Vagina (tissue), 2 donors: ENCODE measurements at regions not wholly inside any gene's neighbourhood (a gene's known extent, or its start where the extent isn't known, plus 50 kb on each side); places are given as distances from the start of the nearest gene placed in this dataset.

Source experiments
- DNase-seq, 2 donors: peaks; one replicate each; pipeline ENCODE4 v3.0.0-alpha.2; 2017; ENCODE audit errors: extremely low spot score in 2 of 2
- H3K27ac ChIP-seq: fragments of 200-600 bp; sonication (generic); one replicate; pipeline ENCODE4 v1.5.1; 2019
- H3K27me3 ChIP-seq: fragments of 200-600 bp; sonication (generic); one replicate; pipeline ENCODE4 v1.5.1; 2019
- H3K36me3 ChIP-seq, 2 donors: fragments of 200-600 bp; sonication (generic); one replicate each; pipeline ENCODE4 v1.5.1; 2017 to 2019
- H3K4me1 ChIP-seq: fragments of 200-600 bp; sonication (generic); one replicate; pipeline ENCODE4 v1.5.1; 2019
- H3K4me3 ChIP-seq, 2 donors: fragments of 200-600 bp; sonication (generic); 1 replicate in 1 of 2; 2 replicates in 1 of 2; pipeline ENCODE4 v1.5.1; 2016 to 2019
- H3K9me3 ChIP-seq: fragments of 200-600 bp; sonication (generic); one replicate; pipeline ENCODE4 v1.5.1; 2019
- CTCF ChIP-seq, 3 experiments: fragments of 450-650 bp in 2 of 3; fragments of 200-600 bp in 1 of 3; sonication (generic) in 1 of 3; IDR thresholded peaks; one replicate each; pipeline ENCODE4 v1.5.1; 2017 to 2019; ENCODE audit warnings: antibody characterized with exemption in 3 of 3, mild to moderate bottlenecking in 2 of 3, moderate library complexity in 2 of 3
- POLR2A ChIP-seq, 2 donors: fragments of 450-650 bp; IDR thresholded peaks; one replicate each; pipeline ENCODE4 v1.6.1; 2017; ENCODE audit warnings: antibody characterized with exemption in 2 of 2, mild to moderate bottlenecking in 2 of 2, moderate library complexity in 2 of 2
- POLR2AphosphoS5 ChIP-seq, 2 donors: sonication (generic); formaldehyde crosslinking; IDR thresholded peaks; one replicate each; pipeline ENCODE4 v1.9.0; 2017; ENCODE audit warnings: antibody characterized with exemption in 2 of 2, mild to moderate bottlenecking in 2 of 2, low read depth in 1 of 2; ENCODE audit not compliant: insufficient read depth in 1 of 2
- intact Hi-C: fragments of 100-400 bp; cut with DNase I; formaldehyde crosslinking; loops from one replicate; pipeline ENCODE4 v1.15.1; 2023

DNA sequence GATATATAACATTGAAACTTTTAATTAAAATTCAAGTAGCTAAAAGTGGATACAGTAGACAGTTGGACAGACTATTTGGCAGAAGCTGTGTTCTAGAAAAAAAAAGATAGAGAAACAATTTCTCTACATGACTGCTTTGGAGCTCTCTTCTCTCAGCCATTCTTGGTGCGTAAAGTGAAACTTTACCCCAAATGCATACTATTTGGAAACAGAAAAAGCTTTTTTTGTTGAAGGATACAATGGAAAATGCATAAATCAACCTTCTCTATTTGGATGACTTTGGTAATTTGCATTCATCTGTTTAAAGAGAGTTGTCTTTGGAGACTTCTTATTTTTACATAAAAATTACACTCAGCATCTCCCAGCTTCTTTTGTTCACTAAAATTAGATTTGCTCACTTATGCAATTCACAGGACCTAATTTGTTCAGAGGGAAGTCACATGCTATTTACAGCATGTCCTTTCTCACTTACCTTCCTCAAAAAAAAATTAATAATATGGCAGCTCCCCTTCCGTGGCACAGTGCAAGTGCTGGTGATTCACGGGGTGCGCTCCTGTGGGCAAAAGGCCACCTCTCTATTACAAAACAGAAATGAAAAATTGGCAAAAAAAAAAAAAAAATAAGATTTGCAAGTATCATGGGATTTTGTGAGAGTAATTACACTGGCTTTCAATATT is 498.9 kb downstream of the RERGL start:
- intact Hi-C loops: no loop called here

DNA sequence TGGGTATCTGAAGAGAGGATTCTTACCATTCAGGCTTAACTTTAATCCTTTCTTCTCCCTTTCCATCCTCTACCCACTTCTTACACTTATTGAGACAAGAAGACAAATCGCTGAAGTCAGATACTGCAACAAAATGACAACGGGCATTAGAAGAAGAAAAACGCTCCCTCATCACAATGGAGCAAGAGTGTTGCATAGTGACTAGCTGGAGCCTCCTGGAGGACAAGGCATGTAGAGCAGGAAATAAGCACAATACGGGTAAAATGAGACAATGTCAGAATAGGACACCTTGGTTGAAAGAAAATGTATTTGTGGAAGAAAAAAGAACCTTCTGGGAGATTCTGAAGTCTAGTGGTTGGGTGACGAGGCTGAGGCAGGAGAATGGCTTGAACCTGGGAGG is 501.0 kb downstream of the RERGL start:
- Histone ChIP-seq H3K4me1 (no peaks in the 10 kb centered on the region), H3K4me3 (no peak overlapping the region), H3K9me3 (no peaks in the 10 kb centered on the region), H3K27me3 (no peaks in the 10 kb centered on the region), H3K36me3 (no peaks in the 10 kb centered on the region), H3K27ac (no peak overlapping the region)
- intact Hi-C loops: no loop called here
- TF ChIP-seq POLR2AphosphoS5 (IDR thresholded peaks at IDR 0.05; ENCODE audit: insufficient read depth in 1 of 2, low read depth in 1 of 2) (no peak), CTCF (IDR thresholded peaks at IDR 0.05) (no peak), POLR2A (IDR thresholded peaks at IDR 0.05) (no peak)
- no peak for DNase-seq

More for the DNA sequence above, 498.9 kb downstream of the RERGL start:
- no peaks in the 10 kb centered on the region for H3K36me3 ChIP-seq
- TF ChIP-seq CTCF (IDR thresholded peaks at IDR 0.05) (no peak), POLR2A (IDR thresholded peaks at IDR 0.05) (no peak), POLR2AphosphoS5 (IDR thresholded peaks at IDR 0.05; ENCODE audit: insufficient read depth in 1 of 2, low read depth in 1 of 2) (no peak)
- H3K4me1 ChIP-seq: no peaks in the 10 kb centered on the region
- H3K27me3 ChIP-seq: no peaks in the 10 kb centered on the region
- no peaks in the 10 kb centered on the region for H3K9me3 ChIP-seq
- no peak overlapping the region for H3K4me3 ChIP-seq
- DNase-seq: no peak
- no peak overlapping the region for H3K27ac ChIP-seq

DNA sequence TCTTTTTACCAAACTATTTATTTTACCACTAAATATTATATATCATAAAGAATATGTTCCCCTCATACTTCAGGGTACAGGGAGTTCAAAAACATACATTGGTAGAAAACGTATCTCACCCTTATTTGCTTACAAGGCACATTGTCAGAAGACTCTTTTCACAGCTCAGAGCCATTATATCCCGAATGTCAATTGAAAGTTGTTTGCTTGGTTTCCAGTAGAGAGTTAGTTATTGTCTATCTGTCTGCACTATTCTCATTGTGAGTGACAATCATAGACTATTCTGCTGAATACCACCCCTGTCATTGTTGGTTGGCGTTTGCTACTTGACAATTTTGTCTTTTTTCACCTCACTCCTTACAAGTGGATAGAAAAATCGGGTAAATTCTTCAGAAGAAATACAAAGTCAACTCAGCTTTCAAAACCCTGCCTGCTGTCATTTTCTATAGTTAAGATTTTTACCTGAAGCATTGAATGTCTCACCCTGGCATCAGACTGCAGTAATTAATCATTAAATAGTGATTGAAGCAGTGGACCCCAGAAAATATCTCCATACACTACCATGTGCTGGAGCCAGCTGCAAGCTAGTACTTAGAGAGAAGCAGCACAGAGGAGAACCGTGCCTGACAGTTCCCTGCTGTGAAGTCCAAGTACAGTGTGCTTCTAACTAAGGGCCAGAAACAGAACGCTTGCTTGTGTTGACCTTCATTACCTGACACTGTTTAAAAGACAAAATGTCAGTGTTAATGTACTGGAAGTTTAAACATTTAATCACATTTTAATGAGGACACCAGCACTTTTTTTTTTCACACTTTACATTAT is 510.6 kb downstream of the RERGL start:
- TF ChIP-seq POLR2AphosphoS5 (IDR thresholded peaks at IDR 0.05; ENCODE audit: insufficient read depth in 1 of 2, low read depth in 1 of 2) (no peak), POLR2A (IDR thresholded peaks at IDR 0.05) (no peak), CTCF (IDR thresholded peaks at IDR 0.05) (no peak)
- no peak overlapping the region for H3K27ac ChIP-seq
- H3K4me1 ChIP-seq: no peaks in the 10 kb centered on the region
- H3K27me3 ChIP-seq: no peaks in the 10 kb centered on the region
- intact Hi-C loops: no loop called here
- H3K4me3 ChIP-seq: no peak overlapping the region
- no peaks in the 10 kb centered on the region for H3K9me3 ChIP-seq
- no peak for DNase-seq
- no peaks in the 10 kb centered on the region for H3K36me3 ChIP-seq

DNA sequence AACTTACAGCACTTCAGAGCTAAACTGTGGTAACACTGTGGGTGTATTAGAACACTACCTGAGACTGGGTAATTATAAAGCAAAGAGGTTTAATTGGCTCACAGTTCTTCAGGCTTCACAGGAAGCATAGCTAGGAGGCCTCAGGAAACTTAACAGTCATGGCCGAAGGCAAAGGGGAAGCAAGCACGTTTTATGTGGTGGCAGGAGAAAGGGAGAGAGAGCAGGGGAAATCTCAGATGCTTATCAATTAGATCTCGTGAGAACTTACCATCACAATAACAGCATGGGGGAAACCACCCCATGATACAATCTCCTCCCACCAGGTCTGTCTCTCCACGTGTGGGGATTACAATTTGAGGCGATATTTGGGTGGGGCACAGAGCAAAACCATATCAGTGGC is 512.6 kb downstream of the RERGL start:
- DNase-seq: no peak
- Histone ChIP-seq H3K4me3 (no peak overlapping the region), H3K36me3 (no peaks in the 10 kb centered on the region), H3K27ac (no peak overlapping the region), H3K9me3 (no peaks in the 10 kb centered on the region), H3K27me3 (no peaks in the 10 kb centered on the region), H3K4me1 (no peaks in the 10 kb centered on the region)
- TF ChIP-seq POLR2A (IDR thresholded peaks at IDR 0.05): no peak
- TF ChIP-seq POLR2AphosphoS5 (IDR thresholded peaks at IDR 0.05; ENCODE audit: insufficient read depth in 1 of 2, low read depth in 1 of 2): no peak
- no peak for TF ChIP-seq CTCF (IDR thresholded peaks at IDR 0.05)
- intact Hi-C loops: no loop called here

DNA sequence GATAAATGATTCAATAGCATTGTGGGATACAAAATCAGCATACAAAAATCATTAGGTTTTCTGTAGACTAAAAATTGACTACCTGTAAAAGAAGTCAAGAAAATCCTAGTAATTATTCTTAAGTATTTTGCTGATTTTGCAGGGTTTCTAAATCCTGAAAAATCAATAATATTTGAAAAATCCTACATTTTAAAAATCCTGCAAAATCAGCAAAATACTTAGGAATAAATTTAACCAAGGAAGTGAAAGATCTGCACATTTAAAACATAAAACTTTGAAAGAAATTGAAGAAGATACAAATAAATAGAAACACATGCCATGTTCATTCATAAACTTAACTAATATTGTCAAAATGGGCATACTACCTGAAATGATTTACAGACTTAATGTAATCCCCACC is 517.7 kb downstream of the RERGL start:
- DNase-seq: no peak
- Histone ChIP-seq H3K4me3 (no peak overlapping the region), H3K9me3 (no peaks in the 10 kb centered on the region), H3K36me3 (no peaks in the 10 kb centered on the region), H3K27me3 (no peaks in the 10 kb centered on the region), H3K4me1 (no peaks in the 10 kb centered on the region), H3K27ac (no peak overlapping the region)
- intact Hi-C loops: no loop called here
- TF ChIP-seq POLR2AphosphoS5 (IDR thresholded peaks at IDR 0.05; ENCODE audit: insufficient read depth in 1 of 2, low read depth in 1 of 2): no peak
- no peak for TF ChIP-seq POLR2A (IDR thresholded peaks at IDR 0.05)
- TF ChIP-seq CTCF (IDR thresholded peaks at IDR 0.05): no peak
